GM18867 (cell line): ENCODE measurements at regions not wholly inside any gene's neighbourhood (a gene's known extent, or its start where the extent isn't known, plus 50 kb on each side); places are given as distances from the start of the nearest gene placed in this dataset.

Source experiments
- ATAC-seq: cut with Tn5 transposase; IDR thresholded peaks from one replicate; pipeline ENCODE4 v1.9.1; 2021; ENCODE audit warnings: mild to moderate bottlenecking, moderate library complexity; ENCODE audit not compliant: unreplicated experiment

DNA sequence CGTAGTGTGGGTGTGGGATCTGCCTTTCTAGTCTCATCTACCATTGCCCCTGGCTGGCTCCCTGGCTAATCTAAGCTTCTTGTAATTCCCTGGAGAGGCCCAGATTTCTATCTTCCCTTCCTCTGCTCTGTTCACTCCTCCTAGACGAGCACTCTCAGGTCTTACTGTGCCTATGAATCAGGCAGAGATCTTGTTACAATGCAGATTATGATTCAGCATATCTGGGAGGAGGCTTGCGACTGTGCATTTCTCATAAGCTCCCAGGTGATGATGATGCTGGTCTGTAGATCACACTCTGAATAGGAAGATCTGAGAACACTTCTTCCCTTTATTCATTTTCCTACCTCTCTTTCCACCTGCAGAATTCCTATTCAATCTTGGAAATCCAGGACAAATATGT lies 200.1 kb downstream of the CBLN1 start:
- ATAC-seq: no peak

- ATAC-seq: no peak
Observed at GRCh38 chr16:49081086-49081485, 200.6 kb downstream of the CBLN1 start.

GRCh38 chr16:49078571-49078970 lies 203.1 kb downstream of the CBLN1 start:
- ATAC-seq: no peak

GRCh38 chr16:49078104-49078503 lies 203.5 kb downstream of the CBLN1 start:
- no peak for ATAC-seq

- ATAC-seq: no peak
Observed at GRCh38 chr16:49075709-49076108, 205.9 kb downstream of the CBLN1 start.

DNA sequence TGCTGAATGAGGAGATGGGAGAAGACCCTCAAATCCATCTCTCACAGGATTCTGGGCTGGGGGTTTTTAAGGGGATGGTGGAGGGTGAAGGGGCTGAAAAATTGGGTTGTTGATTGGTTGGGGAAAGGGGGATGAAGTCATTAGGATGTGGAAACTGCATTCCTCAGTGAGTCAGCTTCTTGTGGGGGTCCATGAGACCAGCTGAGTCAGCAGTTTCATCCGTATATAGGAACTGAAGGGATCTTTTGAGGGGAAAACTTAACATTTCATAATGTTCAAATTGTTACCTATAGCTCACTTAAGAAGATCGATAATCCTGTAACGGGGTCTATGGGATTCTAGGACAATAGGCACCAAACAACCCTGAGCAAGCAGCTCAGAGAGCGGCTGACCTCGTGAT lies 213.4 kb downstream of the CBLN1 start:
- no peak for ATAC-seq

- ATAC-seq: no peak
Observed at GRCh38 chr16:49067776-49068175, 213.9 kb downstream of the CBLN1 start.

GRCh38 chr16:49061137-49061714 lies 220.4 kb downstream of the CBLN1 start:
- no peak for ATAC-seq

DNA sequence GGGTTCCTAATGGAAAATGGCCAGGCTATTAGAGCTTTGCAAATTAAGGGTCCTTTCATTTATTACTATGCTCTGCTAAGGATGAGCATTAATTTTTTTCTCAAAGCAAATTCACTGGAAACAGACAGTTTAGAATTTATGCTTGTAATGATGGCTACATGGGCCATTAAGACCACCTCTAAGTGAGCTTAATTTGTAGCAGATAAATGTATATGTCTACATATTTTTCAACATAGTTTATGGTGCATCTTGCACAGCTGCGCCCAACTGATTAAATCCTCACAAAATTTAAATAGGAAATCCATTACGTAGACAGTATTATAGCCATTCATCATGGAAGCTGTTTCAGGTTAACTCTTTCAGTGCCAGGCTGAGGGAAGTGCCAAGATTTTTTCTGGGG lies 220.9 kb downstream of the CBLN1 start:
- ATAC-seq: no peak

DNA sequence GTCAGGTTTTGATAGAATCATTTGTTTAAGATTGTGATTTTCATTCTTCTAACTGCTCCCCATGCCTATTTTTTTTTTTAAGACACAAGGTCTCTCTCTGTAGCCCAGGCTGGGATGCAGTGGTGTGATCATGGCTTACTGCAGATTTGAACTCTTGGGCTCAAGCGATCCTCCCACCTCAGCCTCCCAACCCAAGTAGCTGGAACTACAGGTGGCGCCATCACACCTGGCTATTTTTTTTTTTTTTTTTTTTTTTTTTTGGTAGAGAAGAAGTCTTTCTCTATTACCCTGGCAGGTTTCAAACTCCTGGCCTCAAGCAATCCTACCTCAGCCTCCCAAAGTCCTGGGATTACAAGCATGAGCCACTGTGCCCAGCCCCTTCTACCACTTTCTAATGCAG lies 223.3 kb downstream of the CBLN1 start:
- ATAC-seq: no peak

- no peak for ATAC-seq
Observed at GRCh38 chr16:49057936-49058335, 223.7 kb downstream of the CBLN1 start.

- ATAC-seq: no peak
Observed at GRCh38 chr16:49057391-49057790, 224.2 kb downstream of the CBLN1 start.

DNA sequence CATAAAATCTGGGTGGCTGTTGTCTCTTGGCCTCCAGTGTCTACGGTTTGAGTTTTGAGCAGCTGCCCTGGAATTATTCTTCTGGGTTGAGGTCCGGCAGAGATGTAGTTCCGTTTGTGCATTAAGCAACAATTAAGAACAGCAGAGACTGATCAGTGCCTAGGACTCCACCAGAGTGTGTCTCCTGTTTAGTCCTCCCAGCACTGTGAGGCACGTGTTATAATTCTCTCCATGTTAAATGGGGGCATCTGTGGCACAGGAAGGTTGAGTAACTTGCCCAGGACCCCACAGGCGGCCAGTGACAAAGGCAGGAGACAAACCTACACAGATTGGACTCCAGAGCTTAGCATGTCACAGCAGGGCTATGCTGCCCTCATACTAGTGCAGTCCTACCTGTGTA lies 225.1 kb downstream of the CBLN1 start:
- ATAC-seq: no peak

- no peak for ATAC-seq
Observed at GRCh38 chr16:49055824-49056545, 225.7 kb downstream of the CBLN1 start.

GRCh38 chr16:49055291-49055690 lies 226.3 kb downstream of the CBLN1 start:
- no peak for ATAC-seq

- ATAC-seq: no peak
Observed at GRCh38 chr16:49054606-49055005, 227.0 kb downstream of the CBLN1 start.

GRCh38 chr16:49052846-49053245 lies 228.8 kb downstream of the CBLN1 start:
- no peak for ATAC-seq

DNA sequence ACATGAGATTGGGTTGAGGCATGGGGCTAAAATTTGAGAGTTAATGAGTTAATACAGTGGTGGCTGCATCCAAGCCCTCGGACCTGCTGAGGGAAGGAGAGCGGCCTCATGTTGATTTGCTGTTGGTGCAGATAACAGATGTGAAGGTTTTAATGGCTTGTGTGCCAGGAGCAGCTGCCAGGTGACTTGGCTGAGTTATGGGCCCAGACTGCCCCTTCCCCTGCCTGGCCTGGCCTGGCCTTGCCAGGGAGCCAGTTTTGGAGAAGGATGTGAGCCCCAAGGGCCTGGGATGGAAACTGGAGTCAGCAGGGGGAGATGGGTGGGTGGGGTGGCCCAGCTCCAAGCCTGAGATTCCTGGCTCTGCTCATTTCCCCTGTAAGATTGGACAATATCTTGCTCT lies 230.1 kb downstream of the CBLN1 start:
- no peak for ATAC-seq

DNA sequence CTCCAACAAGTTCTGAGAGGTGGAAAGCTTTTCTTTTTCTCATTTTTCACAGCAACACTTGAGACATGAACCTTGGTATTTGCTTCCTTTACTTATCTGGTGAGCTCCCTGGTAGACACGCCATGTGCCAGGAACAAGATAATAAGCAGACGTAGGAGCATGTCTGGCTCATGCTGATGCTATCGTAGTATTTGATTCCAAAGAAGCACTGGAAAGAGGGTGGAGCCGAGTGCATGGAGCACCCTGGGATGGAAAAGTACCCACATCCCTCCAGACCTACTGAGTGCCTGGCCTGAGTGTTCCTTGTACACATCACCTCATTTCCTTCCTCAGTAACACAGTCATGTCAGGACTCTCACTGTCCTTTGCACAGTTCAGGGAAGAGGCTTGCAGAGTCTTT lies 231.0 kb downstream of the CBLN1 start:
- no peak for ATAC-seq

DNA sequence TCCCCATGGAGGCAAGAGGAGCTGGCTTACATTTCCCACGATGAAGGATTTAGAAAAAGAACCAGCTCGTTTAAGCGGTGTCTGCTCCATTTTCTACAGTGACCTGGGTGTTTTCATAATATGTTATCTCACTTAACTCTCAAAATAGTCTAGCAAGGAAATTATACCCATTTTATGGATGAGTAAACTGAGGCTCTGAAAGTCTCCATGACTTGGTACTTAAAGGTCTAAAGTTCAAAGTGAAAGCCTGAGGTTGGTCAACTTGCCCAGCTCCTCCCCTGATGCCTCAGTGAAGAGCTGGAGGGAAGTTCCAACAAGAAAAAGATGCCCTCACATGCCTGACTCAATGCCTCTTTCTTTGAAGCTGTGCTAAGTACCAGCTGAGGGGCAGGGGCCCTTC lies 232.0 kb downstream of the CBLN1 start:
- no peak for ATAC-seq

GRCh38 chr16:49049191-49049590 lies 232.4 kb downstream of the CBLN1 start:
- ATAC-seq: no peak

- no peak for ATAC-seq
Observed at GRCh38 chr16:49048557-49048956, 233.1 kb downstream of the CBLN1 start.

DNA sequence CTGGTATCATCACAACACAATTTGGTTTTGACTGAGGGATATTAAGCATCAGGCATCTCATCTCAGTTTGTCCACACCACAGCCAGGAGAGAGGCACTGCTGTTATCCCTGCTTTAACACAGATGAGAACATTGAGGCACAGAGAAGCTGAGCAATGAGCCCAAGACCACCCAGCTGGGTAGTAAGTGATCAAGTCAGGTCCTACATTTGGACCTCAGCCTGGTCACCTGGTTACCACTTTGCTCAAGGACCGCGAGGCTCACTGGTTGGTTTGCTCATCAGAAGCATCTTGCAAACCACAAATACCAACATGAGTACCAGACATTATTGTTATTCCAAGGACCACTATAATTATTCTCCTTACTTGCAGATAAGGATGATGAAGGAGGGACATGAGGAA lies 245.5 kb downstream of the CBLN1 start:
- no peak for ATAC-seq
